HEK293T (cell line): ENCODE measurements at regions not wholly inside any gene's neighbourhood (a gene's known extent, or its start where the extent isn't known, plus 50 kb on each side); places are given as distances from the start of the nearest gene placed in this dataset.

Experiments used
- CTCF ChIA-PET: fragments of 350-600 bp; formaldehyde crosslinking; extraction: SDS; loops from one replicate; lab custom pipeline; 2021; ENCODE audit warnings: antibody characterized with exemption, inconsistent platforms; lab: Yijun Ruan, JAX
- POLR2A ChIA-PET: fragments of 350-600 bp; formaldehyde crosslinking; extraction: SDS; loops from one replicate; lab custom pipeline; 2020; ENCODE audit warnings: antibody characterized with exemption, inconsistent platforms; lab: Yijun Ruan, JAX
- DNase-seq: peaks from one replicate; pipeline ENCODE4 v3.0.0; 2012; ENCODE audit warnings: mixed read lengths; ENCODE audit errors: extremely low spot score
- ARNT ChIP-seq: fragments of 450-650 bp; IDR thresholded peaks from 2 replicates; pipeline ENCODE4 v1.6.1; 2017; ENCODE audit warnings: mild to moderate bottlenecking
- BHLHE40 ChIP-seq: fragments of 450-650 bp; IDR thresholded peaks from 2 replicates; pipeline ENCODE4 v1.6.1; 2016; ENCODE audit warnings: mild to moderate bottlenecking, moderate library complexity, borderline replicate concordance
- CTBP1 ChIP-seq: fragments of 450-650 bp; IDR thresholded peaks from 2 replicates; pipeline ENCODE4 v1.6.1; 2016; ENCODE audit warnings: borderline replicate concordance
- ELF4 ChIP-seq: fragments of 450-650 bp; IDR thresholded peaks from 2 replicates; pipeline ENCODE4 v1.6.1; 2017; ENCODE audit warnings: antibody characterized with exemption
- FOXA1 ChIP-seq: fragments of 450-650 bp; IDR thresholded peaks from 2 replicates; pipeline ENCODE4 v1.6.1; 2016; ENCODE audit warnings: mild to moderate bottlenecking
- FOXK2 ChIP-seq: fragments of 450-650 bp; IDR thresholded peaks from 2 replicates; pipeline ENCODE4 v1.6.1; 2016; ENCODE audit warnings: mild to moderate bottlenecking
- FOXM1 ChIP-seq: fragments of 450-650 bp; IDR thresholded peaks from 2 replicates; pipeline ENCODE4 v1.6.1; 2017; ENCODE audit warnings: mild to moderate bottlenecking, borderline replicate concordance
- HDGF ChIP-seq: fragments of 450-650 bp; IDR thresholded peaks from 2 replicates; pipeline ENCODE4 v1.6.1; 2017; ENCODE audit warnings: antibody characterized with exemption, borderline replicate concordance
- L3MBTL2 ChIP-seq: fragments of 450-650 bp; conservative IDR thresholded peaks from 2 replicates; pipeline ENCODE4 v1.6.1; 2016; ENCODE audit warnings: mild to moderate bottlenecking
- LEF1 ChIP-seq: fragments of 450-650 bp; IDR thresholded peaks from 2 replicates; pipeline ENCODE4 v1.6.1; 2017; ENCODE audit warnings: mild to moderate bottlenecking, borderline replicate concordance
- NFRKB ChIP-seq: fragments of 450-650 bp; IDR thresholded peaks from 2 replicates; pipeline ENCODE4 v1.6.1; 2016; ENCODE audit warnings: mild to moderate bottlenecking, moderate library complexity
- PKNOX1 ChIP-seq: fragments of 450-650 bp; IDR thresholded peaks from 2 replicates; pipeline ENCODE4 v1.6.1; 2016
- SP1 ChIP-seq: fragments of 450-650 bp; IDR thresholded peaks from 2 replicates; pipeline ENCODE4 v1.6.1; 2017
- SUZ12 ChIP-seq: fragments of 450-650 bp; IDR thresholded peaks from 2 replicates; pipeline ENCODE4 v1.6.1; 2016; ENCODE audit warnings: mild to moderate bottlenecking
- TARDBP ChIP-seq: fragments of 450-650 bp; IDR thresholded peaks from 2 replicates; pipeline ENCODE4 v1.6.1; 2016
- ZNF384 ChIP-seq: fragments of 450-650 bp; IDR thresholded peaks from 2 replicates; pipeline ENCODE4 v1.6.1; 2016

GRCh38 chr17:77712578-77712977 lies 245.9 kb upstream of the TNRC6C start:
- POLR2A ChIA-PET, result no interaction called here
- DNase-seq, result no peak
- TF ChIP-seq NFRKB, result no peak
- TF ChIP-seq SP1, result no peak
- no peak for TF ChIP-seq LEF1
- TF ChIP-seq SUZ12, result no peak
- no peak for TF ChIP-seq FOXK2
- no peak for TF ChIP-seq CTBP1
- no peak for TF ChIP-seq HDGF
- TF ChIP-seq TARDBP, result no peak
- TF ChIP-seq PKNOX1, result no peak
- TF ChIP-seq BHLHE40, result no peak
- no peak for TF ChIP-seq ARNT
- no peak for TF ChIP-seq ZNF384
- TF ChIP-seq FOXM1, result no peak
- TF ChIP-seq FOXA1, result no peak
- TF ChIP-seq ELF4, result no peak
- CTCF ChIA-PET, result no interaction called here

GRCh38 chr17:77716289-77716926 lies 242.1 kb upstream of the TNRC6C start:
- TF ChIP-seq LEF1 (no peak), TARDBP (no peak), SP1 (no peak), ZNF384 (no peak), L3MBTL2 (no peak), SUZ12 (no peak), ARNT (no peak), FOXM1 (no peak), BHLHE40 (no peak), NFRKB (no peak), HDGF (no peak), CTBP1 (no peak)
- DNase-seq, result no peak
- ChIA-PET POLR2A (no interaction called here), CTCF (no interaction called here)

- ChIA-PET CTCF (interaction anchor here (0.7 kb wide), 1 partner anchor 1016 kb away, joined by 4 read pairs; no protein-coding TSS in a partner anchor), POLR2A (no interaction called here)
- DNase-seq, result no peak
- no peak for TF ChIP-seq HDGF
- TF ChIP-seq ELF4, result no peak
- no peak for TF ChIP-seq ZNF384
- no peak for TF ChIP-seq LEF1
- no peak for TF ChIP-seq ARNT
- no peak for TF ChIP-seq FOXM1
- no peak for TF ChIP-seq CTBP1
- no peak for TF ChIP-seq SP1
- no peak for TF ChIP-seq FOXK2
Measured at GRCh38 chr17:77717941-77718668, 240.4 kb upstream of the TNRC6C start.

GRCh38 chr17:77718669-77718961 lies 239.9 kb upstream of the TNRC6C start:
- DNase-seq, result no peak
- TF ChIP-seq TARDBP (no peak), ELF4 (no peak), NFRKB (no peak), HDGF (no peak)
- POLR2A ChIA-PET, result no interaction called here
- CTCF ChIA-PET, result no interaction called here

GRCh38 chr17:77719806-77720205 lies 238.7 kb upstream of the TNRC6C start:
- ChIA-PET POLR2A (no interaction called here), CTCF (no interaction called here)
- TF ChIP-seq FOXK2 (no peak), L3MBTL2 (no peak), SP1 (no peak), PKNOX1 (no peak), LEF1 (no peak), ARNT (no peak), FOXM1 (no peak), TARDBP (no peak), SUZ12 (no peak), BHLHE40 (no peak), ELF4 (no peak), CTBP1 (no peak), FOXA1 (no peak), HDGF (no peak), NFRKB (no peak), ZNF384 (no peak)
- DNase-seq, result no peak

- TF ChIP-seq FOXK2 (no peak), FOXA1 (no peak), ZNF384 (no peak), ELF4 (no peak), BHLHE40 (no peak), ARNT (no peak), L3MBTL2 (no peak), PKNOX1 (no peak)
- ChIA-PET CTCF (no interaction called here), POLR2A (no interaction called here)
- DNase-seq, result no peak
Measured at GRCh38 chr17:77720946-77721845, 237.3 kb upstream of the TNRC6C start.
